Breast epithelium (tissue), 3 donors: ENCODE measurements at regions not wholly inside any gene's neighbourhood (a gene's known extent, or its start where the extent isn't known, plus 50 kb on each side); places are given as distances from the start of the nearest gene placed in this dataset.
"Not testable (repeated sequence)": the region's sequence is repeated elsewhere in the genome, so short reads cannot be mapped to it uniquely, and the experiment has no call there.

Experiments used
- POLR2AphosphoS5 ChIP-seq, 3 donors: sonication (generic); formaldehyde crosslinking; IDR thresholded peaks; one replicate each; pipeline ENCODE4 v1.6.1; 2017; ENCODE audit warnings: antibody characterized with exemption in 3 of 3
- TF ChIP-seq, protein P1 (sequence below), 3 donors: fragments of 450-650 bp; IDR thresholded peaks; one replicate each; pipeline ENCODE4 v1.5.1; 2016 to 2017; ENCODE audit warnings: antibody characterized with exemption in 3 of 3, mild to moderate bottlenecking in 3 of 3, moderate library complexity in 3 of 3

DNA sequence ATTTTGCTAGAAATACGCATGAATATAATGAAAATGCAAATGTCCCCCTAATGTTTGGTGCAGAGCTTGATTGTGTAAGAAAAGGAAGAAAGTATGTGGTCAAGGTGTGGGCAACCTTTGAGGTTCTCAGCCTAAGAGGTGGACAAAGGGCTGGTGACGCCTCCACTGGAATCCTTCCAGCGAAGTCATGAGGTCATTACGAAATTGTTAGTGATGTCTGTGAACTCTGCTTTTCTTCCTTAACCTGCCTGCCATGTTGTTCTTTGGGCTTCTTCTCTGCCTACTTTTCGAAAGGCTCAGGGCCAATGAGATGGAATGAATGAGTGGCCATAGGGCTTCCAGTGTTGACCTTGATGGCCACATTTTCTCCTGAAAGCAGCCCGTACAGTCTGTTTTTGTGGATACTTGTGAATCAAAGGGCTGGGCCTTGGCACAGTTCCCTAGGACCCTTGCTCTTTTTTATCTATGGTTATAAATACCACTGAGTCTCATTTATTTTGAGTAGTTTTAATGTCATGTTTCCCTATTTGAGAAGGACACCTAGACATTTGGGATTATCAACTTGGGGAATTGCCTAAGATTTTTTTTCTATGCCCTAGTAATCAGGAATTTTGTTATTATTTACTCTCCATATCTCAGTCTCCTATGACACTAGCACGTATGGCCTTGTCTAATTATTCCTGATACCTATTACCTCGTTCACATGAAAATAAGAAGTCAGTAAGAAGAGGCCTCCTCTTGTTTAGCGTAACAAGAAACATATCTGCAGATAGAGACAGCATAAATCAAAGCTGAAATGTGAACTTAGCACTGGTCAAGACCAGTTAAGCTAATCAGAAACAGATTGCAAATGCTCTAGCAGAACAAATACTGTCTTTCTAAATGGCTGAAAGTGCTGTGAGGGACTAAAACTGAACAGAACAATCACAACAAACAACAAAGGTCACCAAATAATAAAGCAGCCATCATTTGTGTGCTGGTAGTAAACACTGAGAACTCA lies 334.6 kb downstream of the BCL2L11 start:
- TF ChIP-seq, protein P1, sequence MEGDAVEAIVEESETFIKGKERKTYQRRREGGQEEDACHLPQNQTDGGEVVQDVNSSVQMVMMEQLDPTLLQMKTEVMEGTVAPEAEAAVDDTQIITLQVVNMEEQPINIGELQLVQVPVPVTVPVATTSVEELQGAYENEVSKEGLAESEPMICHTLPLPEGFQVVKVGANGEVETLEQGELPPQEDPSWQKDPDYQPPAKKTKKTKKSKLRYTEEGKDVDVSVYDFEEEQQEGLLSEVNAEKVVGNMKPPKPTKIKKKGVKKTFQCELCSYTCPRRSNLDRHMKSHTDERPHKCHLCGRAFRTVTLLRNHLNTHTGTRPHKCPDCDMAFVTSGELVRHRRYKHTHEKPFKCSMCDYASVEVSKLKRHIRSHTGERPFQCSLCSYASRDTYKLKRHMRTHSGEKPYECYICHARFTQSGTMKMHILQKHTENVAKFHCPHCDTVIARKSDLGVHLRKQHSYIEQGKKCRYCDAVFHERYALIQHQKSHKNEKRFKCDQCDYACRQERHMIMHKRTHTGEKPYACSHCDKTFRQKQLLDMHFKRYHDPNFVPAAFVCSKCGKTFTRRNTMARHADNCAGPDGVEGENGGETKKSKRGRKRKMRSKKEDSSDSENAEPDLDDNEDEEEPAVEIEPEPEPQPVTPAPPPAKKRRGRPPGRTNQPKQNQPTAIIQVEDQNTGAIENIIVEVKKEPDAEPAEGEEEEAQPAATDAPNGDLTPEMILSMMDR (IDR thresholded peaks at IDR 0.05) = not testable (repeated sequence)
- TF ChIP-seq POLR2AphosphoS5 (IDR thresholded peaks at IDR 0.05) = not testable (repeated sequence)
